A549 (cell line): ENCODE measurements at regions not wholly inside any gene's neighbourhood (a gene's known extent, or its start where the extent isn't known, plus 50 kb on each side); places are given as distances from the start of the nearest gene placed in this dataset.
A peak's percentile ranks its signal among the peaks of the same experiment; 100 is the strongest.

Experiments used
- ATAC-seq, 2 experiments: fragments of 200-7000 bp in 1 of 2; fragments of >200 bp in 1 of 2; cut with Nextera tagmentation in 1 of 2; cut with Tn5 transposase in 1 of 2; 3 replicates each; pipeline versions ENCODE4 v1.8.0 to v1.9.1; 2018 to 2020; ENCODE audit warnings: mild to moderate bottlenecking in 1 of 2, moderate library complexity in 1 of 2
- CTCF ChIA-PET: fragments of 300-600 bp; sonication (Branson Sonifier 250); formaldehyde crosslinking; extraction: SDS; loops from one replicate; lab custom pipeline; 2021; ENCODE audit warnings: antibody characterized with exemption, inconsistent platforms; lab: Yijun Ruan, JAX
- POLR2A ChIA-PET: fragments of 350-600 bp; formaldehyde crosslinking; extraction: SDS; loops from one replicate; lab custom pipeline; 2021; ENCODE audit warnings: antibody characterized with exemption, inconsistent platforms; lab: Yijun Ruan, JAX
- DNase-seq, 2 experiments: peaks; one replicate each; pipeline versions ENCODE4 v3.0.0 to v3.0.0-alpha.2; 2011 to 2016; ENCODE audit warnings: low read depth in 1 of 2, low spot score in 1 of 2
- FAIRE-seq: peaks from 2 replicates; lab custom pipeline; 2011; peaks lifted over from hg19 to GRCh38; lab: Jason Lieb, UNC
- H3K27ac ChIP-seq, 2 experiments: fragments of >200 bp; sonication (Bioruptor Twin); formaldehyde crosslinking; 3 replicates each; pipeline ENCODE4 v1.5.1; 2016 to 2017
- H3K4me1 ChIP-seq: fragments of >200 bp; sonication (Bioruptor Twin); formaldehyde crosslinking; 3 replicates; pipeline ENCODE4 v1.6.1; 2016
- H3K4me2 ChIP-seq: fragments of >200 bp; sonication (Bioruptor Twin); formaldehyde crosslinking; 3 replicates; pipeline ENCODE4 v1.6.1; 2016
- H3K4me3 ChIP-seq: fragments of >200 bp; sonication (Bioruptor Twin); formaldehyde crosslinking; 3 replicates; pipeline ENCODE4 v1.5.1; 2016
- H3K9me3 ChIP-seq: fragments of >200 bp; sonication (Bioruptor Twin); formaldehyde crosslinking; 3 replicates; pipeline ENCODE4 v1.6.1; 2016
- FOSB ChIP-seq: fragments of 250-450 bp; sonication (Bioruptor Pico); IDR thresholded peaks from 2 replicates; pipeline ENCODE4 v1.5.0; 2020; ENCODE audit warnings: mild to moderate bottlenecking, moderate library complexity
- FOXS1 ChIP-seq: fragments of 250-450 bp; sonication (Bioruptor Pico); IDR thresholded peaks from 2 replicates; pipeline ENCODE4 v1.5.0; 2020; ENCODE audit warnings: mild to moderate bottlenecking, moderate library complexity
- HEYL ChIP-seq: fragments of 250-450 bp; sonication (Bioruptor Pico); IDR thresholded peaks from 2 replicates; pipeline ENCODE4 v1.8.0; 2021; ENCODE audit warnings: mild to moderate bottlenecking, moderate library complexity
- JUNB ChIP-seq: fragments of >200 bp; sonication (Bioruptor Twin); formaldehyde crosslinking; IDR thresholded peaks from 2 replicates; pipeline ENCODE4 v1.6.1; 2016
- KDM1A ChIP-seq: fragments of 200-600 bp; sonication (generic); IDR thresholded peaks from 2 replicates; pipeline ENCODE4 v1.6.1; 2016; ENCODE audit warnings: low read depth, mild to moderate bottlenecking
- MAFK ChIP-seq: fragments of 450-650 bp; IDR thresholded peaks from 2 replicates; pipeline ENCODE4 v1.6.1; 2014; ENCODE audit not compliant: partially characterized antibody
- NFE2L2 ChIP-seq: fragments of 150-350 bp; conservative IDR thresholded peaks from 2 replicates; pipeline ENCODE4 v1.6.1; 2014; ENCODE audit warnings: low read length
- NPAS2 ChIP-seq: fragments of 250-450 bp; sonication (Bioruptor Pico); IDR thresholded peaks from 2 replicates; pipeline ENCODE4 v1.8.0; 2022; ENCODE audit warnings: mild to moderate bottlenecking, moderate library complexity, borderline replicate concordance
- NR3C1 ChIP-seq: fragments of >200 bp; sonication (Bioruptor Twin); formaldehyde crosslinking; IDR thresholded peaks from 3 replicates; pipeline ENCODE4 v1.6.1; 2017
- RAD21 ChIP-seq, 2 experiments: fragments of >200 bp in 1 of 2; sonication (Bioruptor Twin) in 1 of 2; formaldehyde crosslinking in 1 of 2; IDR thresholded peaks in 1 of 2; conservative IDR thresholded peaks in 1 of 2; 2 replicates in 1 of 2; 3 replicates in 1 of 2; pipeline ENCODE4 v1.6.1; 2012 to 2018; ENCODE audit warnings: inconsistent platforms in 1 of 2
- RARB ChIP-seq: fragments of 250-450 bp; sonication (Bioruptor Pico); IDR thresholded peaks from 2 replicates; pipeline ENCODE4 v1.8.0; 2021; ENCODE audit warnings: mild to moderate bottlenecking, moderate library complexity
- RCOR1 ChIP-seq: fragments of 150-350 bp; IDR thresholded peaks from 2 replicates; pipeline ENCODE4 v1.6.1; 2014; ENCODE audit warnings: antibody characterized with exemption, low read length, low read depth
- SMC3 ChIP-seq: fragments of >200 bp; sonication (Bioruptor Twin); formaldehyde crosslinking; IDR thresholded peaks from 3 replicates; pipeline ENCODE4 v1.6.1; 2018; ENCODE audit warnings: inconsistent platforms
- TFCP2L1 ChIP-seq: fragments of 250-450 bp; sonication (Bioruptor Pico); IDR thresholded peaks from 2 replicates; pipeline ENCODE4 v1.5.0; 2021; ENCODE audit warnings: mild to moderate bottlenecking
- ZFP36 ChIP-seq: fragments of 450-650 bp; IDR thresholded peaks from 2 replicates; pipeline ENCODE4 v1.6.1; 2014; ENCODE audit warnings: borderline replicate concordance; ENCODE audit not compliant: partially characterized antibody
- WGBS: methylation state at CpG from one replicate; pipeline ENCODE4 v1.1.6; 2017; ENCODE audit errors: missing lambda C conversion rate; 5-methylcytosine and 5-hydroxymethylcytosine counted together
- TF ChIP-seq, protein P1 (sequence below): fragments of >200 bp; sonication (Bioruptor Twin); formaldehyde crosslinking; IDR thresholded peaks from 3 replicates; pipeline ENCODE4 v1.5.1; 2016
- TF ChIP-seq, protein P2 (sequence below): IDR thresholded peaks from 2 replicates; pipeline ENCODE4 v1.6.1; 2012
- TF ChIP-seq, protein P3 (sequence below): fragments of 150-350 bp; IDR thresholded peaks from 2 replicates; pipeline ENCODE4 v1.6.1; 2014; ENCODE audit warnings: low read depth, mild to moderate bottlenecking, low read length
- TF ChIP-seq, protein P4 (sequence below): IDR thresholded peaks from 2 replicates; pipeline ENCODE4 v1.6.1; 2012; ENCODE audit warnings: low read depth, borderline replicate concordance

DNA sequence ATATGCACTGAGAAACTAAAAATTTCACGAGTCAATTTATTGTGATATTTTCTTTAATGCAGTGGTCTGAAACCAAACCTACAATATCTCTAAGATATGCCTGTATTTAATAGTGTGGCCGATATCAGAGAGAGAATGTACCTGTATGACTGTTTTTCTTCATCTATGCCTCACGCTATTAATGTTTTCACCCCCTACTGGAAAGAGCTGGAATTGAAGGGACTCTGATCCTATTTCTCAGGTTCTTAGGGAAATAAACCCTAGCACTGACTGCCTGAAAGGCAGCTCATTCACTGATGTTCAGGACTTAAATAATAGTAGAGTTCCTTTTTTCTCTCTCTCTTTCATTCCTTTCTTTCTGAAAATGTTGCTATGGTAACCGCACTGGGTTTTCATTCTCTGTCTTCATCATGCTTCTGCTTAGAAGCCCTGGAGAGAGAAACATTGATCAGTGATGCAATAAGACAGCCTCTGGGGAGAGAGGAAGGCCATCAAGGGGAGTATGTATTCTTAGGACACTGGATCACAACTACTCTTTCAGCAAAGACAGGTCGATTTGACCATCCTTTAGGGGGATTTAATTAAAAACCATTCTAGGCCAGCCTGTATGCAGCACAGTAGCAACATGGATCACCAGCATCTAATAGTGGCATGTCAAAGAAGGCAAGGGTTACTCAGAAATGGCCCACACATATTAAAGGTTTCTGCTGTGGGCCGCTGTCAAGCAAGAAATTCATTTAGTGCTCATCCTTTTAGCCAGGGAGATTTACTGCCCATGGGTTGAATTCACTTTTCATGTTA, 1135.7 kb downstream of the IGSF11 start:
- Histone ChIP-seq H3K9me3 (0 out of 3 replicates have a peak, but pooled peaks cover 7% of the 10 kb centered on the region), H3K4me3 (no peak overlapping the region), H3K4me1 (no peaks in the 10 kb centered on the region), H3K4me2 (no peak overlapping the region), H3K27ac (no peak overlapping the region)
- 30% methylated on average over 6 of the region's 6 CpGs for WGBS
- POLR2A ChIA-PET, result no interaction called here
- ATAC-seq, result peak in 1 of 2 experiments; percentile 80; a peak in 3 of 6 replicates
- peak in 1 of 2 experiments; percentile 52 for DNase-seq
- CTCF ChIA-PET, result interaction anchor here (0.7 kb wide), 1 partner anchor 10 kb away, joined by 4 read pairs; no protein-coding TSS in a partner anchor
- TF ChIP-seq, protein P1, sequence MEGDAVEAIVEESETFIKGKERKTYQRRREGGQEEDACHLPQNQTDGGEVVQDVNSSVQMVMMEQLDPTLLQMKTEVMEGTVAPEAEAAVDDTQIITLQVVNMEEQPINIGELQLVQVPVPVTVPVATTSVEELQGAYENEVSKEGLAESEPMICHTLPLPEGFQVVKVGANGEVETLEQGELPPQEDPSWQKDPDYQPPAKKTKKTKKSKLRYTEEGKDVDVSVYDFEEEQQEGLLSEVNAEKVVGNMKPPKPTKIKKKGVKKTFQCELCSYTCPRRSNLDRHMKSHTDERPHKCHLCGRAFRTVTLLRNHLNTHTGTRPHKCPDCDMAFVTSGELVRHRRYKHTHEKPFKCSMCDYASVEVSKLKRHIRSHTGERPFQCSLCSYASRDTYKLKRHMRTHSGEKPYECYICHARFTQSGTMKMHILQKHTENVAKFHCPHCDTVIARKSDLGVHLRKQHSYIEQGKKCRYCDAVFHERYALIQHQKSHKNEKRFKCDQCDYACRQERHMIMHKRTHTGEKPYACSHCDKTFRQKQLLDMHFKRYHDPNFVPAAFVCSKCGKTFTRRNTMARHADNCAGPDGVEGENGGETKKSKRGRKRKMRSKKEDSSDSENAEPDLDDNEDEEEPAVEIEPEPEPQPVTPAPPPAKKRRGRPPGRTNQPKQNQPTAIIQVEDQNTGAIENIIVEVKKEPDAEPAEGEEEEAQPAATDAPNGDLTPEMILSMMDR, result peak; percentile 23; the same call in 1 of the 3 replicates
- TF ChIP-seq, protein P2, sequence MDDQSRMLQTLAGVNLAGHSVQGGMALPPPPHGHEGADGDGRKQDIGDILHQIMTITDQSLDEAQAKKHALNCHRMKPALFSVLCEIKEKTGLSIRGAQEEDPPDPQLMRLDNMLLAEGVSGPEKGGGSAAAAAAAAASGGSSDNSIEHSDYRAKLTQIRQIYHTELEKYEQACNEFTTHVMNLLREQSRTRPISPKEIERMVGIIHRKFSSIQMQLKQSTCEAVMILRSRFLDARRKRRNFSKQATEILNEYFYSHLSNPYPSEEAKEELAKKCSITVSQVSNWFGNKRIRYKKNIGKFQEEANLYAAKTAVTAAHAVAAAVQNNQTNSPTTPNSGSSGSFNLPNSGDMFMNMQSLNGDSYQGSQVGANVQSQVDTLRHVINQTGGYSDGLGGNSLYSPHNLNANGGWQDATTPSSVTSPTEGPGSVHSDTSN, result no peak
- TF ChIP-seq, protein P3, sequence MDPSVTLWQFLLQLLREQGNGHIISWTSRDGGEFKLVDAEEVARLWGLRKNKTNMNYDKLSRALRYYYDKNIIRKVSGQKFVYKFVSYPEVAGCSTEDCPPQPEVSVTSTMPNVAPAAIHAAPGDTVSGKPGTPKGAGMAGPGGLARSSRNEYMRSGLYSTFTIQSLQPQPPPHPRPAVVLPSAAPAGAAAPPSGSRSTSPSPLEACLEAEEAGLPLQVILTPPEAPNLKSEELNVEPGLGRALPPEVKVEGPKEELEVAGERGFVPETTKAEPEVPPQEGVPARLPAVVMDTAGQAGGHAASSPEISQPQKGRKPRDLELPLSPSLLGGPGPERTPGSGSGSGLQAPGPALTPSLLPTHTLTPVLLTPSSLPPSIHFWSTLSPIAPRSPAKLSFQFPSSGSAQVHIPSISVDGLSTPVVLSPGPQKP, result no peak
- TF ChIP-seq NPAS2 (CRISPR knock-in tag) (no peak), SMC3 (0 out of 3 replicates have a peak, but pooled peaks have one; percentile 11), MAFK (no peak), RCOR1 (no peak), NFE2L2 (no peak), KDM1A (no peak), RAD21 (conservative IDR thresholded peaks at IDR 0.05 in 1 of 2, IDR thresholded peaks at IDR 0.05 in 1 of 2) (peak in 1 of 2 experiments; percentile 43; a peak in 2 of 5 replicates), ZFP36 (no peak)
- FAIRE-seq, result no peak

DNA sequence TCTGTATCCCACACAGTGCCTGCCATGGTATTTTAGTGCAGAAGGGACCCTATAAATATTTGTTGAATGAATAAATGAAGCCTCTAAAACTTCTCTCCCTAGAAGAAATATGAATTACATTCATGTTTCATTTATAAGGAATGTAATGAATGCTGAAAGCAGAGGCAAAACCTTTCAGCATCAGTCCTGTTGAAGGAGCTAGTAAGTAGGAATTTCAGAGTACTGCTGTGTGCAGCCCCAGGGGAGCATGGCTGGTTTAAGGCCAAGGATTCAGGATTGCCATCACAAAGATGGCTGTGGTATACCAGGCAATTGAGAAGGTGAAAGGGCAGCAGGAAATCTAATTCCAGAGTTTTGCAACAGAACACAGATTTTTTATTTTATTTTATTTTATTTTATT, 1131.4 kb downstream of the IGSF11 start:
- FAIRE-seq (no peak), DNase-seq (no peak), ATAC-seq (no peak)
- ChIA-PET POLR2A (no interaction called here), CTCF (interaction anchor here (0.7 kb wide), 1 partner anchor 36 kb away, joined by 3 read pairs; no protein-coding TSS in a partner anchor)
- Histone ChIP-seq H3K4me3 (no peak overlapping the region), H3K4me2 (no peak overlapping the region), H3K27ac (no peak overlapping the region), H3K4me1 (no peaks in the 10 kb centered on the region), H3K9me3 (no peaks in the 10 kb centered on the region)
- no peak for TF ChIP-seq TFCP2L1 (CRISPR knock-in tag)
- no peak for TF ChIP-seq HEYL (CRISPR knock-in tag)
- TF ChIP-seq, protein P4, sequence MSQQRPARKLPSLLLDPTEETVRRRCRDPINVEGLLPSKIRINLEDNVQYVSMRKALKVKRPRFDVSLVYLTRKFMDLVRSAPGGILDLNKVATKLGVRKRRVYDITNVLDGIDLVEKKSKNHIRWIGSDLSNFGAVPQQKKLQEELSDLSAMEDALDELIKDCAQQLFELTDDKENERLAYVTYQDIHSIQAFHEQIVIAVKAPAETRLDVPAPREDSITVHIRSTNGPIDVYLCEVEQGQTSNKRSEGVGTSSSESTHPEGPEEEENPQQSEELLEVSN, result no peak
- TF ChIP-seq FOSB (CRISPR knock-in tag), result no peak
- no peak for TF ChIP-seq NR3C1
- TF ChIP-seq, protein P3, result no peak
- no peak for TF ChIP-seq RARB (CRISPR knock-in tag)
- TF ChIP-seq FOXS1 (CRISPR knock-in tag), result no peak
- no peak for TF ChIP-seq JUNB
